ENCODE measurements at regions not wholly inside any gene's neighbourhood (a gene's known extent, or its start where the extent isn't known, plus 50 kb on each side); places are given as distances from the start of the nearest gene placed in this dataset.

DNA sequence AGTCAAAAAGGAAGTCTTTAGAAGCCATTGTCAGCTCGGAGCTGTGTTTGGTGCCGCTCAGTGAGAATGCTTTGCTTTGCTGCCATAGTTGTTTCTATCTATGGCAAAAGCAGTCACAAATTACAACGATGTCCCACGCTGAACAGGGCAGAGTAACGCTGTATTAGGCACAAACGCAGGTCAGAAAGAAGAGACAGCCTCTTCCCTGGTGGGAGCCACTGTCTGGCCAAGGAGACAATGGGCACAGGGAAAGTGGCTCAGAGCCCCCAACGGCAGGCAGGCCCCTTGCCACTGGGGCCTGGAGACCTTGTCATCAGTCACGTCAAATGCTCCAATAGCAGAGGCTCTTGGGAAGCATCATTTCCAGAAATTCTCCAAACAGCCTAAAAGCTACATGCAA lies 244.2 kb downstream of the TEX29 start:
- Histone ChIP-seq H3T11ph (ENCODE audit: low read length) (no peak overlapping the region), H2BK120ac (ENCODE audit: low read depth, low read length, poor library complexity, severe bottlenecking) (no peak overlapping the region), H2BK15ac (ENCODE audit: low read depth, low read length) (no peak overlapping the region), H3K23ac (ENCODE audit: insufficient read length, low read depth, low read length) (no peak overlapping the region), H2AK5ac (ENCODE audit: insufficient read length, low read length) (no peak overlapping the region), H2AFZ (ENCODE audit: low read length) (no peak overlapping the region), H3K9ac (ENCODE audit: extremely low read depth, insufficient read length, low read length) (no peak overlapping the region), H3K4me1 (ENCODE audit: insufficient read depth, low read length) (no peaks in the 10 kb centered on the region; the same call in 1 of the 2 replicates), H4K5ac (ENCODE audit: insufficient read length, low read depth, low read length) (no peak overlapping the region), H3K18ac (ENCODE audit: insufficient read length, low read depth, low read length) (no peak overlapping the region), H4K20me1 (ENCODE audit: control insufficient read depth, insufficient read depth, insufficient read length) (no peaks in the 10 kb centered on the region), H3K27me3 (ENCODE audit: insufficient read depth, low read length) (no peaks in the 10 kb centered on the region), H4K91ac (ENCODE audit: insufficient read length, low read depth, low read length) (no peak overlapping the region), H2BK5ac (ENCODE audit: insufficient read length, low read length) (no peak overlapping the region), H3K79me1 (ENCODE audit: insufficient read depth, low read depth, low read length, poor library complexity, severe bottlenecking) (no peaks in the 10 kb centered on the region), H4K8ac (replicated peaks; ENCODE audit: insufficient read length, low read depth, low read length) (no peak overlapping the region), H3K14ac (ENCODE audit: insufficient read depth, low read length) (no peak overlapping the region), H3K4me2 (ENCODE audit: insufficient read depth, insufficient read length, low read length) (no peak overlapping the region), H3K56ac (ENCODE audit: insufficient read length, low read depth, low read length) (no peak overlapping the region), H2BK20ac (ENCODE audit: low read depth, low read length, poor library complexity, severe bottlenecking) (no peak overlapping the region), H3K9me3 (ENCODE audit: control insufficient read depth, low read depth, low read length) (no peaks in the 10 kb centered on the region), H3K27ac (ENCODE audit: insufficient read length, low read depth, low read length) (no peak overlapping the region), H3K23me2 (ENCODE audit: insufficient read length, low read depth, low read length, poor library complexity, severe bottlenecking) (no peaks in the 10 kb centered on the region), H3K79me2 (ENCODE audit: insufficient read depth, low read length) (no peaks in the 10 kb centered on the region), H3K4ac (ENCODE audit: low read depth, low read length) (no peak overlapping the region), H2BK12ac (ENCODE audit: insufficient read length, low read depth, low read length) (no peak overlapping the region)
- H3K27ac Mint-ChIP-seq: no peak overlapping the region
- H3K36me3 Mint-ChIP-seq (ENCODE audit: insufficient read depth in 1 of 3, low read depth in 3 of 3): peaks cover 6 to 12% (median 7%) of the 10 kb centered on the region in 3 experiments; a peak in 4 of 7 replicates
- no peak overlapping the region for H3K4me3 Mint-ChIP-seq
- H3K9me3 Mint-ChIP-seq: peaks cover 17% of the 10 kb centered on the region in 2 experiments
- no peak for DNase-seq
- H3K4me1 Mint-ChIP-seq: peaks cover 11 to 12% of the 10 kb centered on the region in 2 experiments; a peak in 3 of 4 replicates
- no CpG with 5 or more reads among the region's 8 CpGs for WGBS (ENCODE audit: extremely low coverage, insufficient read length, low lambda C conversion rate)
- H3K27me3 Mint-ChIP-seq (ENCODE audit: low read depth): peaks cover 22% of the 10 kb centered on the region
- no peak for TF ChIP-seq CTCF (conservative IDR thresholded peaks at IDR 0.05)
